H9 (cell line): ENCODE measurements at regions not wholly inside any gene's neighbourhood (a gene's known extent, or its start where the extent isn't known, plus 50 kb on each side); places are given as distances from the start of the nearest gene placed in this dataset.

Experiments
- DNase-seq: peaks from one replicate; pipeline ENCODE4 v3.0.0-alpha.2; 2017
- H2AFZ ChIP-seq: one replicate; pipeline ENCODE4 v1.6.1; 2013; ENCODE audit warnings: mild to moderate bottlenecking, low read length, control low read depth, moderate library complexity
- H2AK5ac ChIP-seq: 2 replicates; pipeline ENCODE4 v1.6.1; 2013; ENCODE audit warnings: low read length, control low read depth, mixed read lengths; ENCODE audit not compliant: insufficient read length
- H2BK120ac ChIP-seq: one replicate; pipeline ENCODE4 v1.6.1; 2013; ENCODE audit warnings: low read depth, mild to moderate bottlenecking, low read length, control low read depth, inconsistent platforms; ENCODE audit not compliant: poor library complexity, severe bottlenecking
- H2BK12ac ChIP-seq: 2 replicates; pipeline ENCODE4 v1.6.1; 2013; ENCODE audit warnings: low read length, control low read depth, mixed read lengths, low read depth; ENCODE audit not compliant: insufficient read length
- H2BK15ac ChIP-seq: 2 replicates; pipeline ENCODE4 v1.6.1; 2013; ENCODE audit warnings: low read depth, low read length, control low read depth
- H2BK20ac ChIP-seq: one replicate; pipeline ENCODE4 v1.6.1; 2013; ENCODE audit warnings: low read depth, mild to moderate bottlenecking, low read length, control low read depth, inconsistent platforms; ENCODE audit not compliant: poor library complexity, severe bottlenecking
- H2BK5ac ChIP-seq: 2 replicates; pipeline ENCODE4 v1.6.1; 2013; ENCODE audit warnings: low read length, control low read depth, mixed read lengths; ENCODE audit not compliant: insufficient read length
- H3K14ac ChIP-seq: 2 replicates; pipeline ENCODE4 v1.6.1; 2013; ENCODE audit warnings: low read length, control low read depth; ENCODE audit not compliant: insufficient read depth
- H3K18ac ChIP-seq: 2 replicates; pipeline ENCODE4 v1.6.1; 2013; ENCODE audit warnings: low read depth, mild to moderate bottlenecking, mixed read lengths, low read length, control low read depth; ENCODE audit not compliant: insufficient read length
- H3K23ac ChIP-seq: 2 replicates; pipeline ENCODE4 v1.6.1; 2013; ENCODE audit warnings: low read length, control low read depth, mixed read lengths, low read depth; ENCODE audit not compliant: insufficient read length
- H3K23me2 ChIP-seq: 2 replicates; pipeline ENCODE4 v1.6.1; 2013; ENCODE audit warnings: low read depth, mild to moderate bottlenecking, mixed read lengths, low read length, control low read depth; ENCODE audit not compliant: insufficient read length, poor library complexity, severe bottlenecking
- H3K27ac ChIP-seq: 2 replicates; pipeline ENCODE4 v1.5.1; 2013; ENCODE audit warnings: low read length, control low read depth, mixed read lengths, low read depth; ENCODE audit not compliant: insufficient read length
- H3K27me3 ChIP-seq: 2 replicates; pipeline ENCODE4 v1.6.1; 2013; ENCODE audit warnings: low read length, control low read depth, inconsistent platforms; ENCODE audit not compliant: insufficient read depth
- H3K4ac ChIP-seq: 2 replicates; pipeline ENCODE4 v1.6.1; 2013; ENCODE audit warnings: low read depth, mild to moderate bottlenecking, control low read depth, inconsistent platforms, low read length, moderate library complexity
- H3K4me1 ChIP-seq: 2 replicates; pipeline ENCODE4 v1.6.1; 2013; ENCODE audit warnings: low read length, control low read depth, inconsistent platforms; ENCODE audit not compliant: insufficient read depth
- H3K4me2 ChIP-seq: 2 replicates; pipeline ENCODE4 v1.6.1; 2013; ENCODE audit warnings: low read length, control low read depth, mixed read lengths; ENCODE audit not compliant: insufficient read length, insufficient read depth
- H3K56ac ChIP-seq: 2 replicates; pipeline ENCODE4 v1.6.1; 2013; ENCODE audit warnings: low read depth, mild to moderate bottlenecking, mixed read lengths, low read length, control low read depth; ENCODE audit not compliant: insufficient read length
- H3K79me1 ChIP-seq: 2 replicates; pipeline ENCODE4 v1.6.1; 2013; ENCODE audit warnings: low read depth, mild to moderate bottlenecking, moderate library complexity, low read length, control low read depth, inconsistent platforms; ENCODE audit not compliant: insufficient read depth, poor library complexity, severe bottlenecking
- H3K79me2 ChIP-seq: 2 replicates; pipeline ENCODE4 v1.6.1; 2013; ENCODE audit warnings: low read length, control low read depth, inconsistent platforms; ENCODE audit not compliant: insufficient read depth
- H3K9ac ChIP-seq: 2 replicates; pipeline ENCODE4 v1.6.1; 2013; ENCODE audit warnings: low read length, control low read depth, mixed read lengths; ENCODE audit not compliant: insufficient read length; ENCODE audit errors: extremely low read depth
- H3K9me3 ChIP-seq: one replicate; pipeline ENCODE4 v1.6.1; 2013; ENCODE audit warnings: low read depth, low read length, inconsistent platforms; ENCODE audit not compliant: control insufficient read depth
- H3T11ph ChIP-seq: one replicate; pipeline ENCODE4 v1.6.1; 2013; ENCODE audit warnings: mild to moderate bottlenecking, low read length, control low read depth, inconsistent platforms
- H4K20me1 ChIP-seq: one replicate; pipeline ENCODE4 v1.6.1; 2013; ENCODE audit not compliant: control insufficient read depth, insufficient read length, insufficient read depth
- H4K5ac ChIP-seq: 2 replicates; pipeline ENCODE4 v1.6.1; 2013; ENCODE audit warnings: low read depth, mild to moderate bottlenecking, mixed read lengths, low read length, control low read depth; ENCODE audit not compliant: insufficient read length
- H4K8ac ChIP-seq: replicated peaks from 2 replicates; pipeline ENCODE4 v1.6.1; 2013; ENCODE audit warnings: low read length, control low read depth, mixed read lengths, low read depth; ENCODE audit not compliant: insufficient read length
- H4K91ac ChIP-seq: 2 replicates; pipeline ENCODE4 v1.6.1; 2013; ENCODE audit warnings: low read depth, mild to moderate bottlenecking, moderate library complexity, mixed read lengths, low read length, control low read depth; ENCODE audit not compliant: insufficient read length
- H3K27ac Mint-ChIP-seq, 3 experiments: 2 replicates in 2 of 3; 3 replicates in 1 of 3; pipeline ENCODE4 v1.8.0; 2020 to 2021; ENCODE audit warnings: mixed read lengths in 3 of 3, mild to moderate bottlenecking in 1 of 3, moderate library complexity in 1 of 3
- H3K27me3 Mint-ChIP-seq: 2 replicates; pipeline ENCODE4 v1.8.0; 2021; ENCODE audit warnings: low read depth, mild to moderate bottlenecking, moderate library complexity, mixed read lengths
- H3K36me3 Mint-ChIP-seq, 3 experiments: 2 replicates in 2 of 3; 3 replicates in 1 of 3; pipeline ENCODE4 v1.8.0; 2020 to 2021; ENCODE audit warnings: low read depth in 3 of 3, mixed read lengths in 3 of 3; ENCODE audit not compliant: insufficient read depth in 1 of 3
- H3K4me1 Mint-ChIP-seq, 2 experiments: 2 replicates each; pipeline ENCODE4 v1.8.0; 2020; ENCODE audit warnings: mixed read lengths in 2 of 2
- H3K4me3 Mint-ChIP-seq, 2 experiments: 2 replicates in 1 of 2; 3 replicates in 1 of 2; pipeline ENCODE4 v1.8.0; 2020 to 2021; ENCODE audit warnings: mild to moderate bottlenecking in 2 of 2, mixed read lengths in 2 of 2, moderate library complexity in 1 of 2
- H3K9me3 Mint-ChIP-seq, 2 experiments: 2 replicates in 1 of 2; 3 replicates in 1 of 2; pipeline ENCODE4 v1.8.0; 2020; ENCODE audit warnings: mild to moderate bottlenecking in 2 of 2, mixed read lengths in 2 of 2, moderate library complexity in 1 of 2
- WGBS: extraction: QIAGEN DNeasy Blood & Tissue Kit; methylation state at CpG from one replicate; pipeline ENCODE4 v1.1.7; 2013; ENCODE audit warnings: missing lambda C conversion rate, low lambda C conversion rate, mixed read lengths; ENCODE audit not compliant: insufficient read length; ENCODE audit errors: extremely low coverage; 5-methylcytosine and 5-hydroxymethylcytosine counted together
- TF ChIP-seq, protein P1 (sequence below): fragments of 200-600 bp; sonication (generic); conservative IDR thresholded peaks from 3 replicates; pipeline ENCODE4 v1.8.0; 2021; ENCODE audit warnings: antibody characterized with exemption, mild to moderate bottlenecking

- Histone ChIP-seq H2AK5ac (no peak overlapping the region), H2BK20ac (no peak overlapping the region), H4K91ac (no peak overlapping the region), H3K79me1 (no peaks in the 10 kb centered on the region), H3K4me1 (no peaks in the 10 kb centered on the region), H3K4ac (no peak overlapping the region), H3K9ac (no peak overlapping the region), H4K20me1 (no peaks in the 10 kb centered on the region), H4K5ac (no peak overlapping the region), H3K27ac (no peak overlapping the region), H2BK15ac (no peak overlapping the region), H2BK120ac (no peak overlapping the region), H3K9me3 (no peaks in the 10 kb centered on the region), H3K56ac (no peak overlapping the region), H3K23me2 (no peaks in the 10 kb centered on the region), H2BK5ac (no peak overlapping the region), H3K4me2 (no peak overlapping the region), H3K79me2 (no peaks in the 10 kb centered on the region), H4K8ac (no peak overlapping the region), H2AFZ (no peak overlapping the region), H3K14ac (no peak overlapping the region), H3K27me3 (no peaks in the 10 kb centered on the region), H2BK12ac (no peak overlapping the region), H3K23ac (no peak overlapping the region), H3K18ac (no peak overlapping the region), H3T11ph (no peak overlapping the region)
- H3K27ac Mint-ChIP-seq: no peak overlapping the region
- H3K9me3 Mint-ChIP-seq: no peaks in the 10 kb centered on the region
- H3K4me3 Mint-ChIP-seq: no peak overlapping the region; a peak in 1 of 5 replicates
- 0 out of 4 replicates have a peak, but pooled peaks cover 0 to 3% of the 10 kb centered on the region in 2 experiments for H3K4me1 Mint-ChIP-seq
- no CpG with 5 or more reads among the region's 11 CpGs for WGBS
- H3K27me3 Mint-ChIP-seq: peaks cover 3% of the 10 kb centered on the region; the same call in 1 of the 2 replicates
- TF ChIP-seq, protein P1, sequence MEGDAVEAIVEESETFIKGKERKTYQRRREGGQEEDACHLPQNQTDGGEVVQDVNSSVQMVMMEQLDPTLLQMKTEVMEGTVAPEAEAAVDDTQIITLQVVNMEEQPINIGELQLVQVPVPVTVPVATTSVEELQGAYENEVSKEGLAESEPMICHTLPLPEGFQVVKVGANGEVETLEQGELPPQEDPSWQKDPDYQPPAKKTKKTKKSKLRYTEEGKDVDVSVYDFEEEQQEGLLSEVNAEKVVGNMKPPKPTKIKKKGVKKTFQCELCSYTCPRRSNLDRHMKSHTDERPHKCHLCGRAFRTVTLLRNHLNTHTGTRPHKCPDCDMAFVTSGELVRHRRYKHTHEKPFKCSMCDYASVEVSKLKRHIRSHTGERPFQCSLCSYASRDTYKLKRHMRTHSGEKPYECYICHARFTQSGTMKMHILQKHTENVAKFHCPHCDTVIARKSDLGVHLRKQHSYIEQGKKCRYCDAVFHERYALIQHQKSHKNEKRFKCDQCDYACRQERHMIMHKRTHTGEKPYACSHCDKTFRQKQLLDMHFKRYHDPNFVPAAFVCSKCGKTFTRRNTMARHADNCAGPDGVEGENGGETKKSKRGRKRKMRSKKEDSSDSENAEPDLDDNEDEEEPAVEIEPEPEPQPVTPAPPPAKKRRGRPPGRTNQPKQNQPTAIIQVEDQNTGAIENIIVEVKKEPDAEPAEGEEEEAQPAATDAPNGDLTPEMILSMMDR: no peak
- DNase-seq: no peak
- no peaks in the 10 kb centered on the region for H3K36me3 Mint-ChIP-seq
Measured at GRCh38 chr2:193276988-193277387, 1082.3 kb upstream of the TMEFF2 start.
